HL-60 (cell line): ENCODE measurements at regions not wholly inside any gene's neighbourhood (a gene's known extent, or its start where the extent isn't known, plus 50 kb on each side); places are given as distances from the start of the nearest gene placed in this dataset.

ENCODE experiments used
- GABPA ChIP-seq: IDR thresholded peaks from 2 replicates; pipeline ENCODE4 v1.6.1; 2012; ENCODE audit warnings: low read depth
- TF ChIP-seq, protein P1 (sequence below): IDR thresholded peaks from one replicate; pipeline ENCODE4 v1.5.1; 2011; ENCODE audit warnings: low read length, control low read depth, inconsistent platforms; ENCODE audit not compliant: insufficient read depth
- TF ChIP-seq, protein P2 (sequence below): IDR thresholded peaks from 2 replicates; pipeline ENCODE4 v1.6.1; 2012; ENCODE audit warnings: low read depth; ENCODE audit not compliant: insufficient replicate concordance

DNA sequence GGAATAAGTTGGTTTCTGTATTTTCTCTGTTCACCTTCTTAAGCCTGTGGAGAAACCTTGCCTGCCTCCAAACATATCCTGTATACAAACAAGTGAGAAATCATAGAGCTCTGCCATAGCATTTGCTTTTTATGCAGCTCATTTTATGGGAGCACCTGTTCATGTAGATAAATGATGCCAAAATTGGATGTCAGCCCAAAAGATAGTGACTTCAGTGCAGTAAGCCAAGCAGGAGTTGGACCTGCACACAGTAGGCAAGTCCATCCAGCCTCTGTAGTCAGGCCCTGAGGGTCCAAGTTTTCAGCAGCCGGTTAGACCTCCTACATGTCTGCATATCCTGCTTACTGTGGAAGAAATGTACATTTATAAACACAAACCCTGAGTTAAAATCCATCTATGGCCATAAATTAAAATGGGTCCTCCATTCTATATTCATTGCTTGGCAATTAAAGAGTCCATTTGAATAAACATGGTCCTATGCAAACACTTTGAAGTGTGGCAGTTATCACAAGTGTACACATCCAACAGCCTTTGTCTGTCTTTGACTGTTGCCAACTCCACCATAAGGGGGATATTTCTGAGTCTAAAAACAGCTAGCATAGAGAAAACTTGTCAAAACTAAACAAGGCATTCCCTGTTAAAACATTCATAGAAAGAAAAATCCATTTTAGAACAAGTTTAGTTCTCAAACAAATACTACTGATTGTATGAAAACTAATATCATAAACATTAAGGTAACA lies 847.8 kb downstream of the RPS29 start:
- TF ChIP-seq, protein P1, sequence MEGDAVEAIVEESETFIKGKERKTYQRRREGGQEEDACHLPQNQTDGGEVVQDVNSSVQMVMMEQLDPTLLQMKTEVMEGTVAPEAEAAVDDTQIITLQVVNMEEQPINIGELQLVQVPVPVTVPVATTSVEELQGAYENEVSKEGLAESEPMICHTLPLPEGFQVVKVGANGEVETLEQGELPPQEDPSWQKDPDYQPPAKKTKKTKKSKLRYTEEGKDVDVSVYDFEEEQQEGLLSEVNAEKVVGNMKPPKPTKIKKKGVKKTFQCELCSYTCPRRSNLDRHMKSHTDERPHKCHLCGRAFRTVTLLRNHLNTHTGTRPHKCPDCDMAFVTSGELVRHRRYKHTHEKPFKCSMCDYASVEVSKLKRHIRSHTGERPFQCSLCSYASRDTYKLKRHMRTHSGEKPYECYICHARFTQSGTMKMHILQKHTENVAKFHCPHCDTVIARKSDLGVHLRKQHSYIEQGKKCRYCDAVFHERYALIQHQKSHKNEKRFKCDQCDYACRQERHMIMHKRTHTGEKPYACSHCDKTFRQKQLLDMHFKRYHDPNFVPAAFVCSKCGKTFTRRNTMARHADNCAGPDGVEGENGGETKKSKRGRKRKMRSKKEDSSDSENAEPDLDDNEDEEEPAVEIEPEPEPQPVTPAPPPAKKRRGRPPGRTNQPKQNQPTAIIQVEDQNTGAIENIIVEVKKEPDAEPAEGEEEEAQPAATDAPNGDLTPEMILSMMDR, result no peak
- TF ChIP-seq, protein P2, sequence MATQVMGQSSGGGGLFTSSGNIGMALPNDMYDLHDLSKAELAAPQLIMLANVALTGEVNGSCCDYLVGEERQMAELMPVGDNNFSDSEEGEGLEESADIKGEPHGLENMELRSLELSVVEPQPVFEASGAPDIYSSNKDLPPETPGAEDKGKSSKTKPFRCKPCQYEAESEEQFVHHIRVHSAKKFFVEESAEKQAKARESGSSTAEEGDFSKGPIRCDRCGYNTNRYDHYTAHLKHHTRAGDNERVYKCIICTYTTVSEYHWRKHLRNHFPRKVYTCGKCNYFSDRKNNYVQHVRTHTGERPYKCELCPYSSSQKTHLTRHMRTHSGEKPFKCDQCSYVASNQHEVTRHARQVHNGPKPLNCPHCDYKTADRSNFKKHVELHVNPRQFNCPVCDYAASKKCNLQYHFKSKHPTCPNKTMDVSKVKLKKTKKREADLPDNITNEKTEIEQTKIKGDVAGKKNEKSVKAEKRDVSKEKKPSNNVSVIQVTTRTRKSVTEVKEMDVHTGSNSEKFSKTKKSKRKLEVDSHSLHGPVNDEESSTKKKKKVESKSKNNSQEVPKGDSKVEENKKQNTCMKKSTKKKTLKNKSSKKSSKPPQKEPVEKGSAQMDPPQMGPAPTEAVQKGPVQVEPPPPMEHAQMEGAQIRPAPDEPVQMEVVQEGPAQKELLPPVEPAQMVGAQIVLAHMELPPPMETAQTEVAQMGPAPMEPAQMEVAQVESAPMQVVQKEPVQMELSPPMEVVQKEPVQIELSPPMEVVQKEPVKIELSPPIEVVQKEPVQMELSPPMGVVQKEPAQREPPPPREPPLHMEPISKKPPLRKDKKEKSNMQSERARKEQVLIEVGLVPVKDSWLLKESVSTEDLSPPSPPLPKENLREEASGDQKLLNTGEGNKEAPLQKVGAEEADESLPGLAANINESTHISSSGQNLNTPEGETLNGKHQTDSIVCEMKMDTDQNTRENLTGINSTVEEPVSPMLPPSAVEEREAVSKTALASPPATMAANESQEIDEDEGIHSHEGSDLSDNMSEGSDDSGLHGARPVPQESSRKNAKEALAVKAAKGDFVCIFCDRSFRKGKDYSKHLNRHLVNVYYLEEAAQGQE, result no peak
- no peak for TF ChIP-seq GABPA
